Breast epithelium (tissue), 3 donors: ENCODE measurements at regions not wholly inside any gene's neighbourhood (a gene's known extent, or its start where the extent isn't known, plus 50 kb on each side); places are given as distances from the start of the nearest gene placed in this dataset.

ENCODE experiments used
- CTCF ChIP-seq, 3 donors: fragments of 450-650 bp; IDR thresholded peaks; one replicate each; pipeline ENCODE4 v1.5.1; 2016 to 2017; ENCODE audit warnings: antibody characterized with exemption in 3 of 3, mild to moderate bottlenecking in 3 of 3, moderate library complexity in 3 of 3
- POLR2A ChIP-seq: fragments of 450-650 bp; IDR thresholded peaks from one replicate; pipeline ENCODE4 v1.6.1; 2016; ENCODE audit warnings: antibody characterized with exemption, mild to moderate bottlenecking, moderate library complexity

DNA sequence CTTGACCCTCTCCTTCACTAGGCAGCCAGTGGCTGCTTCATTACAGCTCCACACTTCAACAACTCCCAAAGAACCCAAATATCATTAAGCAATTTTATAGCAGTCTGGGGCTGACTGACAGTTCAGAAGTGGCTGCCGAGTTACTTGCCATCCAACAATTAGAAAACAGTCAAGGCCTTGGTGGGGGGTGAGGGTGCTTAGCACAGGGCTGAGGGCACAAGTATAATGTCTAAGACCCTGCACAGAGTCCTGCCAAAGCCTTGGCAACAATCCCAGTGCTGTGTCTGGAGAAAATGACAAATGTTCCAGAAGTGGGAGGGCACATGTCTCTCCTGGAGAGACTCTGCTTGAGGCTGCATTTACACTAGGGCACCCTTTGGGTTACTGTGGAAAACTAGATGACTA, 71.1 kb downstream of the CXCL12 start:
- TF ChIP-seq CTCF (IDR thresholded peaks at IDR 0.05), result no peak
- TF ChIP-seq POLR2A, result no peak
